ENCODE measurements at regions not wholly inside any gene's neighbourhood (a gene's known extent, or its start where the extent isn't known, plus 50 kb on each side); places are given as distances from the start of the nearest gene placed in this dataset.

GRCh38 chr1:110749960-110750359, 75.2 kb upstream of the KCNA3 start:
- Mint-ChIP-seq H3K9me3 (peaks cover 4% of the 10 kb centered on the region), H3K4me3 (no peak overlapping the region), H3K4me1 (no peaks in the 10 kb centered on the region), H3K27ac (no peak overlapping the region), H3K27me3 (peaks cover 42% of the 10 kb centered on the region), H3K36me3 (ENCODE audit: low read depth) (no peaks in the 10 kb centered on the region)
- no peak for DNase-seq
- intact Hi-C loops (cut with micrococcal nuclease) = loop anchor here (5.0 kb wide), 1 partner anchor 73 kb away; no protein-coding TSS in a partner anchor

GRCh38 chr1:110746644-110747259, 72.0 kb upstream of the KCNA3 start:
- peaks cover 7% of the 10 kb centered on the region for H3K9me3 Mint-ChIP-seq
- intact Hi-C loops (cut with micrococcal nuclease) = loop anchor here (5.0 kb wide), 1 partner anchor 69 kb away; no protein-coding TSS in a partner anchor
- no peak overlapping the region for H3K27ac Mint-ChIP-seq
- H3K4me3 Mint-ChIP-seq = no peak overlapping the region
- peak; percentile 89 for DNase-seq
- H3K4me1 Mint-ChIP-seq = no peaks in the 10 kb centered on the region
- H3K36me3 Mint-ChIP-seq (ENCODE audit: low read depth) = no peaks in the 10 kb centered on the region
- peaks cover 44% of the 10 kb centered on the region for H3K27me3 Mint-ChIP-seq

GRCh38 chr1:110743397-110743796, 68.7 kb upstream of the KCNA3 start:
- DNase-seq = no peak
- Mint-ChIP-seq H3K9me3 (peaks cover 10% of the 10 kb centered on the region), H3K27ac (no peak overlapping the region), H3K4me1 (no peaks in the 10 kb centered on the region), H3K27me3 (peaks cover 36% of the 10 kb centered on the region), H3K4me3 (no peak overlapping the region), H3K36me3 (ENCODE audit: low read depth) (no peaks in the 10 kb centered on the region)
- intact Hi-C loops (cut with micrococcal nuclease) = no loop called here

GRCh38 chr1:110736900-110737605, 62.3 kb upstream of the KCNA3 start:
- H3K4me1 Mint-ChIP-seq = no peaks in the 10 kb centered on the region
- H3K9me3 Mint-ChIP-seq = peaks cover 3% of the 10 kb centered on the region
- no peaks in the 10 kb centered on the region for H3K36me3 Mint-ChIP-seq (ENCODE audit: low read depth)
- intact Hi-C loops (cut with micrococcal nuclease) = no loop called here
- peaks cover 22% of the 10 kb centered on the region for H3K27me3 Mint-ChIP-seq
- no peak overlapping the region for H3K27ac Mint-ChIP-seq
- H3K4me3 Mint-ChIP-seq = no peak overlapping the region
- no peak for DNase-seq

GRCh38 chr1:110734133-110734680, 59.5 kb upstream of the KCNA3 start:
- no peaks in the 10 kb centered on the region for H3K9me3 Mint-ChIP-seq
- no peaks in the 10 kb centered on the region for H3K36me3 Mint-ChIP-seq (ENCODE audit: low read depth)
- no peaks in the 10 kb centered on the region for H3K4me1 Mint-ChIP-seq
- no peak for DNase-seq
- no peak overlapping the region for H3K4me3 Mint-ChIP-seq
- intact Hi-C loops (cut with micrococcal nuclease) = no loop called here
- no peak overlapping the region for H3K27ac Mint-ChIP-seq
- H3K27me3 Mint-ChIP-seq = peaks cover 13% of the 10 kb centered on the region

- Mint-ChIP-seq H3K4me1 (peaks cover 23% of the 10 kb centered on the region), H3K4me3 (no peak overlapping the region), H3K9me3 (no peaks in the 10 kb centered on the region), H3K27ac (no peak overlapping the region), H3K36me3 (ENCODE audit: low read depth) (no peaks in the 10 kb centered on the region), H3K27me3 (peaks cover 13% of the 10 kb centered on the region)
- intact Hi-C loops (cut with micrococcal nuclease) = no loop called here
- DNase-seq = no peak
Observed at GRCh38 chr1:110731529-110731928, 56.8 kb upstream of the KCNA3 start.

GRCh38 chr1:110728388-110729001, 53.8 kb upstream of the KCNA3 start:
- H3K36me3 Mint-ChIP-seq (ENCODE audit: low read depth) = no peaks in the 10 kb centered on the region
- H3K27me3 Mint-ChIP-seq = peaks cover 4% of the 10 kb centered on the region
- no peak overlapping the region for H3K4me3 Mint-ChIP-seq
- H3K9me3 Mint-ChIP-seq = no peaks in the 10 kb centered on the region
- H3K4me1 Mint-ChIP-seq = peaks cover 29% of the 10 kb centered on the region
- H3K27ac Mint-ChIP-seq = peak overlapping the region; percentile 47
- DNase-seq = no peak
- intact Hi-C loops (cut with micrococcal nuclease) = loop anchor here (5.0 kb wide), 1 partner anchor 51 kb away; no protein-coding TSS in a partner anchor

- Mint-ChIP-seq H3K27me3 (no peaks in the 10 kb centered on the region), H3K27ac (peak overlapping the region; percentile 48), H3K9me3 (no peaks in the 10 kb centered on the region), H3K36me3 (ENCODE audit: low read depth) (no peaks in the 10 kb centered on the region), H3K4me1 (peaks cover 29% of the 10 kb centered on the region), H3K4me3 (peak overlapping the region; percentile 35)
- DNase-seq = no peak
- intact Hi-C loops (cut with micrococcal nuclease) = loop anchor here (5.0 kb wide), 1 partner anchor 50 kb away; no protein-coding TSS in a partner anchor
Observed at GRCh38 chr1:110727246-110727645, 52.5 kb upstream of the KCNA3 start.

GRCh38 chr1:110726755-110727154, 52.0 kb upstream of the KCNA3 start:
- intact Hi-C loops (cut with micrococcal nuclease) = loop anchor here (5.0 kb wide), 1 partner anchor 49 kb away; no protein-coding TSS in a partner anchor
- peak; percentile 60 for DNase-seq
- peaks cover 29% of the 10 kb centered on the region for H3K4me1 Mint-ChIP-seq
- no peaks in the 10 kb centered on the region for H3K36me3 Mint-ChIP-seq (ENCODE audit: low read depth)
- H3K27me3 Mint-ChIP-seq = no peaks in the 10 kb centered on the region
- peak overlapping the region; percentile 6 for H3K27ac Mint-ChIP-seq
- peak overlapping the region; percentile 35 for H3K4me3 Mint-ChIP-seq
- no peaks in the 10 kb centered on the region for H3K9me3 Mint-ChIP-seq

All from activated CD4-positive, alpha-beta T cell treated with anti-CD3 and anti-CD28 coated beads, Interleukin-2, amount 10 ng/mL, durations not matched to agents 24 days and 14 days (primary cell).